Activated T-helper 1 cell treated with Interleukin-2 at 50 U/mL for 16 hours (primary cell): ENCODE measurements at regions not wholly inside any gene's neighbourhood (a gene's known extent, or its start where the extent isn't known, plus 50 kb on each side); places are given as distances from the start of the nearest gene placed in this dataset.

ENCODE experiments used
- DNase-seq: peaks from one replicate; pipeline ENCODE4 v3.0.0-alpha.2; 2020; ENCODE audit warnings: low read depth

DNA sequence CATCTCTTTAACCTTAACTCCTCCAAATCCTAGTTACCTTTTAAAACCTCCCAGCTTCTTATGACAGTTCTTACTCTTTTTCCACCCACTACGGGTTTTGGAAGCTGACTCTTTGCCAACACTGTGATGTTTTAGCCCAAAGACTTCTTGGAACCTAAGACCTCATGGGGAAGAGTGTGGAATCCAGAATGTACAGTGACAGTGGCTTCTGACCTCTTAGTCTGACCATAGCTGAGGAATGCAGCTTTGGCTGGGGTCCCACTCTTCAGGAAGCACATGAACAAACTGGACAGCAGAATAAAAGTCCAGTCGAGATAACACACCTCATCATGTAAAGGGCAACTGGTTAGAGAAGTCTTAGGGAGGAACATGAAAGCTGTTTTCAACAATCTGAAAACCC lies 161.1 kb upstream of the PKDCC start:
- DNase-seq = no peak

DNA sequence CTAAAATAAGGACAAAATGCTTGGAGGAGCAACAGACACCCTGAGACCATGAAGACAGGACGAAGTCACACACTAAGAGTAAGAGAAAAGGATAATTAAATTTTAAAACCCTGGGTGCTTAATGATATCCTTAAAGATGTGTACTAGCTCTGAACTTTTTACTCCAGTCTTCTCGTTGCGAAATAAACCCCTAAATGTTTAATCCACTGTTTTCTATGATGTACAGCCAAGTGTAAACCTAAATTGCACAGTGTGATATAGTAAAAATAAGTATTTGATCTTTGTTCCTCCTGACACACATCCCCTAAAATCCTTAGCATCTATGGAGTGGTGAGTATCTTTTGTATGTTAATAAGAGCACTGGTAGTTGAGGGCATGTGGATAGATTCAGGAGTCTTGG lies 157.5 kb upstream of the PKDCC start:
- no peak for DNase-seq

- no peak for DNase-seq
Observed at GRCh38 chr2:41892476-41892875, 155.3 kb upstream of the PKDCC start.

- DNase-seq = no peak
Observed at GRCh38 chr2:41894563-41895333, 153.1 kb upstream of the PKDCC start.

- no peak for DNase-seq
Observed at GRCh38 chr2:41895334-41895664, 152.5 kb upstream of the PKDCC start.

- DNase-seq = no peak
Observed at GRCh38 chr2:41896186-41896846, 151.5 kb upstream of the PKDCC start.

DNA sequence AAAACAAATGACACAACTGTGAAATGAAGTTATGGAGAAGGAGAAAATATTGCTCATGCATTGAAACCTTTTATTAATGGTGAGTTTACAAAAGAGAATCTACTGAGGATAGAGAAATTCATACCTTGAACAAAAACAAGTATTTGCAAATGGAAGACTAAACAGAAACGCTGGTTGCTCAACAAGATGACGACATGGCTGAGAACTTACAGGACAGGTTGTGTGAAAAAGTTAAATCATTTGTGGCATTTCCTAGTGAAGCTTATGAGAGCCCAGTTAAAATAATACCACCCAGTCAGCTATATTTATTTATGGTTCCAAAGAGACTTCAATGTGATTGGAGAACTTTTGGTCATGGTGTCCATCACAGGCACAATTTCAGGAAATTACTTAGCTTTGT lies 148.6 kb upstream of the PKDCC start:
- no peak for DNase-seq

DNA sequence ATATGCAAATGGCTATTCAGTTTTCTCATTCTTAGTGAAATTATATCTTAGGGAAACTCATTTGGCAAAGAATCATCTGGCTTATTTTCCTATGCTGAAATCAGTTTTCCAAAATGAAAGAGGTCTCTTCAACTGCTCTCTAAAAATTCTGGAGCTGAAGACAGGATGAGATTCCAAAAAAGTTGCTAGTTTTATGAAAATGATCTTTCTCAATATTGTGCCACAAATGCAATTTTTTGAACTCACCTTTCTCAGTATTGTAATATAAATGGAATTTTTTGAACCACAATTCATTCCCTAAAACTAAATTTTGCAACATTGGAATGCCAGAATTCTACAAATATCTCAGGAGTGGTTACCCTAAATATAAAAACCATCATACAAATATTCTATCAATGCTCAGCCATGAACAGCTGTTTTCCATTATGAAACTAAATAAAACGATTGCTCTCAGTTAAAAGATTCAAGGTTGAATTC lies 147.7 kb upstream of the PKDCC start:
- DNase-seq = no peak

DNA sequence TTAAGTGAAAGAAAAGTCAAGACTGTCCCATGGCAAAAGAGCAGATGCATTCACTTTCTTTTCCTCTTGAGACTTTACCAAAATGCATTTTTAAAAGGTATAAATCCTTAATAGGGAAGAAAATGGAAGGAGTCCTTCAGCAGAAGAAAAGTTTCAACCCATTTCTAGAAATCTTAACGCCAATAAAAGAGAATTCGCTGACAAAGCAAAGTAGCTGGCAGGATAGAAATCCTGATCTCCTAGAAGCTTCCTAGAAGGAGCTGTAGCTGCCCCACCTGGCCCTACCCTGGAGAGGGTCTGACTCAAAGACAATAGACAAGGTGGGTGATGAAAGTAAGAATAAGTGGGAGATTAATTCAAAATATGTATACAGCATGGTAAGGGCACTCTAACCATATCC lies 144.9 kb upstream of the PKDCC start:
- DNase-seq = no peak

- no peak for DNase-seq
Observed at GRCh38 chr2:41903474-41904135, 144.2 kb upstream of the PKDCC start.

DNA sequence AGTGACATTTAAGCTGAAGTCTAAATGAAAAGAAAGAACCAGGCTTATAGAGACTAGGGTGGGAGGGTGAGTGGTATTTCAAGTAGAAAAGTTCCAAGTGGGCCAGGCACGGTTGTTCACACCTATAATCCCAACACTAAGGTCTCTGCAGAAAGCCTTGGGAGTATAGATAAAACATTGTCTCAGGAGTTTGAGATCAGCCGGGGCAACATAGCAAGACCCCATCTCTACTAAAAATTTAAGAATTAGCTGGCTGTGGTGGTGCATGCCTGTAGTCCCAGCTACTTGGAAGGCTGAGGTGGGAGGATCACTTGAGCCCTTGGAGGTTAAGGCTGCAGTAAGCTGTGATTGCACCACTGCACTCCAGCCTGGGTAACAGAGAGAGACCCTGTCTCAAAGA lies 143.4 kb upstream of the PKDCC start:
- DNase-seq = no peak

- no peak for DNase-seq
Observed at GRCh38 chr2:41905597-41906337, 142.1 kb upstream of the PKDCC start.

DNA sequence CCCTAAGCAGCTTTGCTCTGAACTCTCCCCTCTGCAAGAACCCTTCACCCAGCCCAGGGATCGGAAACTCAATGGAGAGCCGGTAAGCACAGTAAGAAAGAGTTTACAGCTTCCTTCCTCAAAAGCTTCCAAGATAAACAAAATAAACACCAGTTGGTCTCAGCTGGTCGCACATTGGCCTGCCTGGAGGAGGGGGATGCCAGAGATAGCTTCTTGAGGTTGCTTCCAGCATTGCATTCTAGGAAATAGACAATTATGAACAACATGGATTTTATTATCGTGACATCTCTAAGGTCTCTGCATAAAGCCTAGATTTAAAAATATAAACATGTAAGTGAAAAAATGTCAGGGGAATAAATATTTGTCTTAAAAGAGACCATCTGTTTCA lies 141.5 kb upstream of the PKDCC start:
- no peak for DNase-seq

DNA sequence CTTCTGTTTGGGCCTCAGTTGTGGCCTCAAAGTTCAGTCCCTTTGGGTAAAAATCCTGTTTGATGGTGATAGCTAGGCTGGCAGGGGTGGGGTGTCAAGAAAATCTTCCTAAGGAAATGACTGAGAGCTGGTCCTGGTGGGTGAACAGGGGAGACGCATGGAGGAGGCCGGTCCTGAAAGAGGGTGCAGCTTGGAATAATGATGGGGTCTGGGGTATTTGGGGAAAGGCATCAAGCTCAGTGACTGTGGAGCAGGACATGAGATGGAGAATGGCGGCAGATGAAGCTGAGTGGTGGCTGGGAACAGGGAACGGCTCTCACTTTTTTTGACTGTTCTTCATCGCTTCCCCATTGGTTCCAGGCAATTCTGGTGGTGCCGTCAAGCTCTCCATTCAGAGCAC lies 140.7 kb upstream of the PKDCC start:
- DNase-seq = no peak

GRCh38 chr2:41907771-41908207 lies 140.0 kb upstream of the PKDCC start:
- no peak for DNase-seq

GRCh38 chr2:41908349-41908748 lies 139.5 kb upstream of the PKDCC start:
- DNase-seq = no peak

DNA sequence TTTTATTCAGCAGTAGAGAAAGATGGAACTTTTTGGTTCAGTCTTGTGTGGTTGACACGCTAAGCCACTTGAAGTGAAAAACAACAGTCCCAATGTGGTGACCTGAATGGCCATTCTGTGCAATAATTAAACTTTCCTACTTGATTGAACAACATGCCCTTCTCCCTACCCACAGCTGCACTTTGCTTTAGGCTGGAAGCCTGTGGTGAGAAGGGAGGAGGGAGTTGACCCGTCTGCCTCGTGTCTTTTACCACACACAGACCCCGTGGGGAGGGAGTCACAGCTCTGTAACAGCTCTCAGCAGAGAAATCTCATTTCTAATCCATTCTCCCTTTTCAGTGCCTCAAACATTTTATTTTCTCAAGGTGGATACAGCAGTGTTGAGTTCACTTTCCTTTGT lies 138.2 kb upstream of the PKDCC start:
- DNase-seq = no peak

- no peak for DNase-seq
Observed at GRCh38 chr2:41910126-41910525, 137.7 kb upstream of the PKDCC start.

GRCh38 chr2:41911033-41911432 lies 136.8 kb upstream of the PKDCC start:
- no peak for DNase-seq

DNA sequence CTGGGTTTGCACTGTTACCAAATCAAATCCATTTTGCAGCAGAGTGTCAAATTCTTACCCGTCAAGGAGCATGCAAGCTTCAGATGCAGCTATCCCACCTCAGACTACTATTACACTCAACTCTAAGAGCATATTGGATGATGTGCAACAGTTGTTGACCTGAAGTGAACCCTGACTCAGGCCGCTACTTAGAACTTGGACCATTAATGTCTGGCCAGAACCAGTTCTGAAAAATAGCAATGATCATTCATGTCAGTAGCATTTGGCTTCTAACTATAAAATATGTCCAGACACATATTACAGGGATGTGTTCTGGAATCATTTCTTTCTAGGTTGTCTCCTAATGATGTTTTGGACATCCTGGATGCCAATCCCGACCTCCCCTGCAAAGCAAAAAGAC lies 135.5 kb upstream of the PKDCC start:
- DNase-seq = no peak

DNA sequence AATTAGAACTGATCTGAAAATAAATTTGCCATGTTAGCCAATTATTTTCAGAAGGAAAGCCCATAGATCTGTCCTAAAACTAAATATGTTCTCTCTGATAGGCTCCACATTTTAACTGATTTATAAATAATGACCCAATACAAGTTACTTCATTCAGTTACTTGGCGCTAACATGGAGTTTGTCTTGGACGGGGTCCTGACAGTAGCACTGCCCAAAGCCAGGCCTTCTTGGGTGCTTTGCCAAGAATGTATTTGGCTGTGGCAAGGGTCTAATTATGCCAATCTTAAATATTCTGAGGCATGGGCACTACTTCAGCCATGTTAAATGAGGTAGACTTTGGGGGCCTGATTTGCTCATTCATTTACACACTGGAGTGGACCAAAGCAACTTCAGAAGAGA lies 135.0 kb upstream of the PKDCC start:
- DNase-seq = no peak

- DNase-seq = no peak
Observed at GRCh38 chr2:41913311-41913710, 134.5 kb upstream of the PKDCC start.
